ENCODE measurements at regions not wholly inside any gene's neighbourhood (a gene's known extent, or its start where the extent isn't known, plus 50 kb on each side); places are given as distances from the start of the nearest gene placed in this dataset.
A peak's percentile ranks its signal among the peaks of the same experiment; 100 is the strongest.
"Not testable (repeated sequence)": the region's sequence is repeated elsewhere in the genome, so short reads cannot be mapped to it uniquely, and the experiment has no call there.

DNA sequence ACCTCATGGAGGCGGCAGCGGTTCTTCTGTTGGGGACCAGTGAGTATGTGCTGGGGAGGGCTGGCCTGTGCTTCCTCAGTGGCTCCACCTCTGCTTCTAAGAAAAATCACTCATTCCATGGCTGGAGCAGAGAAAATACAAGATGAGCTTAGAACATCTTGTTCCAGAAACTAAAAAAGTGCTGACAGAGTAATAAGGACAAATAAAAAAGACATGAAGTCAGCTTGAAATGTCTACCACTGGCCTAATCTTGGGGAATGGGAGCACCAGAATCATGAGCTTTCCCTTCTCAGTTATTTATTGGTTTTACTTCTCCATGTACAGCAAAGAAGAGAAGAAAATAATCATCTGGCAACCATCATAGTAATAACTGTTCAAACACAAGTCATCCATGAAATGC lies 81.1 kb upstream of the TEKT4 start:
- H3K9me3 ChIP-seq (ENCODE audit: low read length); H3K27me3 Mint-ChIP-seq; CTCF ChIA-PET; H3K27me3 ChIP-seq (ENCODE audit: insufficient read depth, low read length, poor library complexity, severe bottlenecking); H3K27ac ChIP-seq (ENCODE audit: low read depth, low read length); H3K36me3 ChIP-seq (ENCODE audit: insufficient read depth, low read length); H3K36me3 Mint-ChIP-seq; H3K4me1 Mint-ChIP-seq; H3K4me1 ChIP-seq (ENCODE audit: insufficient read depth, low read length); H3K4me3 Mint-ChIP-seq; H3K4me3 ChIP-seq (ENCODE audit: low read length); H3K27ac Mint-ChIP-seq; POLR2A ChIA-PET; DNase-seq: not testable (repeated sequence)
- peaks cover 1 to 10% (median 8%) of the 10 kb centered on the region in 5 donors for H3K9me3 Mint-ChIP-seq

DNA sequence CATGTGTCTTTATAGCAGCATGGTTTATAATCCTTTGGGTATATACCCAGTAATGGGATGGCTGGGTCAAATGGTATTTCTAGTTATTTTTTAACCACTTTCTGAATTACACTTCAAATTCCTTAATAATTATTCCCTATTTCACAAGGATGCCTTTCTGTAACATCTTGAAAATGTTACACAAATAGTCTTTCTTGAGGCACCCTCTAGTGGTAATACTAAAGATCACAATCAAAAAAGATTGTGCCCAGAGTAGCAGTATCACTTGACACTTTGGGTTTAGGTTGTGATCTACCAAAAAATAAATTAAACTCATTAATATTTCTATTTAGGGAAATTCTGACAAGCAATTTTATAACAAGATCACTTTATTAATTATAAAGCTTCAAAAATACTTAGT lies 74.0 kb upstream of the TEKT4 start:
- H3K4me3 Mint-ChIP-seq; H3K27me3 Mint-ChIP-seq; H3K36me3 ChIP-seq (ENCODE audit: insufficient read depth, low read length); H3K4me1 ChIP-seq (ENCODE audit: insufficient read depth, low read length); H3K27ac ChIP-seq (ENCODE audit: low read depth, low read length); H3K4me3 ChIP-seq (ENCODE audit: low read length); POLR2A ChIA-PET; H3K4me1 Mint-ChIP-seq; DNase-seq; H3K36me3 Mint-ChIP-seq; CTCF ChIA-PET; H3K27me3 ChIP-seq (ENCODE audit: insufficient read depth, low read length, poor library complexity, severe bottlenecking); H3K9me3 ChIP-seq (ENCODE audit: low read length): not testable (repeated sequence)
- peaks cover 0 to 10% (median 2%) of the 10 kb centered on the region in 5 donors for H3K9me3 Mint-ChIP-seq
- peak overlapping the region in 1 of 8 donors; percentile 69 for H3K27ac Mint-ChIP-seq

Data from CD8-positive, alpha-beta memory T cell (primary cell).